CD4-positive, alpha-beta T cell (primary cell): ENCODE measurements at regions not wholly inside any gene's neighbourhood (a gene's known extent, or its start where the extent isn't known, plus 50 kb on each side); places are given as distances from the start of the nearest gene placed in this dataset.
A peak's percentile ranks its signal among the peaks of the same experiment; 100 is the strongest.
"Not testable (repeated sequence)": the region's sequence is repeated elsewhere in the genome, so short reads cannot be mapped to it uniquely, and the experiment has no call there.

ENCODE experiments used
- ATAC-seq: fragments of 200-7000 bp; cut with Tn5 transposase; one replicate; pipeline ENCODE4 v1.10.0; 2022; ENCODE audit warnings: mild to moderate bottlenecking; ENCODE audit not compliant: poor library complexity
- CTCF ChIA-PET: fragments of 350-600 bp; sonication (Branson Sonifier 250); formaldehyde crosslinking; loops from one replicate; lab custom pipeline; 2021; ENCODE audit warnings: antibody characterized with exemption, inconsistent platforms; lab: Charles Lee
- POLR2A ChIA-PET: fragments of 350-600 bp; sonication (Branson Sonifier 250); formaldehyde crosslinking; loops from one replicate; lab custom pipeline; 2021; ENCODE audit warnings: antibody characterized with exemption, inconsistent platforms; lab: Charles Lee
- DNase-seq, 14 experiments: peaks; one replicate each; pipeline ENCODE4 v3.0.0-alpha.2; 2013 to 2020; ENCODE audit warnings: mixed read lengths in 2 of 14
- H3K27ac ChIP-seq, 2 donors: one replicate each; pipeline versions ENCODE4 v1.5.1 to v1.7.0; 2013; ENCODE audit warnings: low read length in 2 of 2, low read depth in 1 of 2, mild to moderate bottlenecking in 1 of 2
- H3K27me3 ChIP-seq, 2 experiments: 1 replicate in 1 of 2; 2 replicates in 1 of 2; pipeline versions ENCODE4 v1.6.1 to v1.7.0; 2013; ENCODE audit warnings: low read length in 2 of 2, control low read depth in 1 of 2, mild to moderate bottlenecking in 1 of 2, moderate library complexity in 1 of 2; ENCODE audit not compliant: insufficient read depth in 2 of 2, control insufficient read depth in 1 of 2
- H3K36me3 ChIP-seq: one replicate; pipeline ENCODE4 v1.6.1; 2013; ENCODE audit warnings: low read length, control low read depth; ENCODE audit not compliant: insufficient read depth
- H3K4me1 ChIP-seq: one replicate; pipeline ENCODE4 v1.6.1; 2013; ENCODE audit warnings: low read length, control low read depth; ENCODE audit not compliant: insufficient read depth
- H3K4me3 ChIP-seq: one replicate; pipeline ENCODE4 v1.5.1; 2013; ENCODE audit warnings: mild to moderate bottlenecking, low read length, moderate library complexity
- H3K9me3 ChIP-seq, 2 experiments: 1 replicate in 1 of 2; 2 replicates in 1 of 2; pipeline versions ENCODE4 v1.6.1 to v1.7.0; 2013; ENCODE audit warnings: low read length in 2 of 2, mild to moderate bottlenecking in 2 of 2, control low read depth in 1 of 2, moderate library complexity in 1 of 2; ENCODE audit not compliant: control insufficient read depth in 1 of 2, insufficient read depth in 1 of 2
- H3K27ac Mint-ChIP-seq: one replicate; pipeline ENCODE4 v1.8.0; 2020; ENCODE audit warnings: mixed read lengths
- H3K27me3 Mint-ChIP-seq: one replicate; pipeline ENCODE4 v1.8.0; 2021; ENCODE audit warnings: mixed read lengths
- H3K36me3 Mint-ChIP-seq: one replicate; pipeline ENCODE4 v1.8.0; 2021; ENCODE audit warnings: low read depth, mixed read lengths
- H3K4me1 Mint-ChIP-seq: one replicate; pipeline ENCODE4 v1.8.0; 2021; ENCODE audit warnings: low read depth, mixed read lengths
- H3K4me3 Mint-ChIP-seq: one replicate; pipeline ENCODE4 v1.8.0; 2020; ENCODE audit warnings: mild to moderate bottlenecking, mixed read lengths
- H3K9me3 Mint-ChIP-seq: one replicate; pipeline ENCODE4 v1.8.0; 2020; ENCODE audit warnings: mixed read lengths
- intact Hi-C, 2 experiments: fragments of 100-400 bp; cut with DNase I in 1 of 2; cut with micrococcal nuclease in 1 of 2; formaldehyde crosslinking; loops; one replicate each; pipeline versions ENCODE4 v1.15.1 to v1.9.0; 2023 to 2025; cut with DNase I, micrococcal nuclease
- TF ChIP-seq, protein P1 (sequence below): fragments of 200-600 bp; IDR thresholded peaks from one replicate; pipeline ENCODE4 v1.8.0; 2022; ENCODE audit warnings: antibody characterized with exemption, mild to moderate bottlenecking

GRCh38 chr6:27139756-27140579 is 107.5 kb upstream of the PRSS16 start:
- no peaks in the 10 kb centered on the region for H3K9me3 Mint-ChIP-seq
- peak overlapping the region; percentile 95 for H3K4me3 Mint-ChIP-seq
- H3K27ac Mint-ChIP-seq = peak overlapping the region; percentile 95
- H3K4me3 ChIP-seq = peak overlapping the region; percentile 80
- CTCF ChIA-PET = interaction anchor here (0.9 to 2.1 kb wide), 1 partner anchor 13 kb away, joined by 4 to 8 read pairs; no protein-coding TSS in a partner anchor
- H3K4me1 Mint-ChIP-seq = peaks cover 47% of the 10 kb centered on the region
- H3K36me3 Mint-ChIP-seq = peaks cover 6% of the 10 kb centered on the region
- intact Hi-C loops = loop anchor here (5.0 to 10.0 kb wide), 6 partner anchors 825 to 1115 kb away; a partner anchor contains a TSS
- H3K9me3 ChIP-seq = no peaks in the 10 kb centered on the region
- H3K36me3 ChIP-seq = no peaks in the 10 kb centered on the region
- peaks cover 13% of the 10 kb centered on the region for H3K4me1 ChIP-seq
- POLR2A ChIA-PET = interaction anchor here (0.6 to 2.5 kb wide), 16 partner anchors 7 to 1756 kb away, joined by 3 to 15 read pairs (median 4); a partner anchor contains a TSS
- no peaks in the 10 kb centered on the region for H3K27me3 Mint-ChIP-seq
- H3K27me3 ChIP-seq = no peaks in the 10 kb centered on the region
- ATAC-seq (no peak), DNase-seq (peak in 2 of 14 experiments; percentile 33 to 37)
- peak overlapping the region; percentile 89 to 90 for H3K27ac ChIP-seq
- TF ChIP-seq, protein P1, sequence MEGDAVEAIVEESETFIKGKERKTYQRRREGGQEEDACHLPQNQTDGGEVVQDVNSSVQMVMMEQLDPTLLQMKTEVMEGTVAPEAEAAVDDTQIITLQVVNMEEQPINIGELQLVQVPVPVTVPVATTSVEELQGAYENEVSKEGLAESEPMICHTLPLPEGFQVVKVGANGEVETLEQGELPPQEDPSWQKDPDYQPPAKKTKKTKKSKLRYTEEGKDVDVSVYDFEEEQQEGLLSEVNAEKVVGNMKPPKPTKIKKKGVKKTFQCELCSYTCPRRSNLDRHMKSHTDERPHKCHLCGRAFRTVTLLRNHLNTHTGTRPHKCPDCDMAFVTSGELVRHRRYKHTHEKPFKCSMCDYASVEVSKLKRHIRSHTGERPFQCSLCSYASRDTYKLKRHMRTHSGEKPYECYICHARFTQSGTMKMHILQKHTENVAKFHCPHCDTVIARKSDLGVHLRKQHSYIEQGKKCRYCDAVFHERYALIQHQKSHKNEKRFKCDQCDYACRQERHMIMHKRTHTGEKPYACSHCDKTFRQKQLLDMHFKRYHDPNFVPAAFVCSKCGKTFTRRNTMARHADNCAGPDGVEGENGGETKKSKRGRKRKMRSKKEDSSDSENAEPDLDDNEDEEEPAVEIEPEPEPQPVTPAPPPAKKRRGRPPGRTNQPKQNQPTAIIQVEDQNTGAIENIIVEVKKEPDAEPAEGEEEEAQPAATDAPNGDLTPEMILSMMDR = no peak

GRCh38 chr6:27140999-27141528 is 106.4 kb upstream of the PRSS16 start:
- peaks cover 47% of the 10 kb centered on the region for H3K4me1 Mint-ChIP-seq
- TF ChIP-seq, protein P1 = no peak
- CTCF ChIA-PET = interaction anchor here (0.9 kb wide), 1 partner anchor 14 kb away, joined by 4 read pairs; no protein-coding TSS in a partner anchor

DNA sequence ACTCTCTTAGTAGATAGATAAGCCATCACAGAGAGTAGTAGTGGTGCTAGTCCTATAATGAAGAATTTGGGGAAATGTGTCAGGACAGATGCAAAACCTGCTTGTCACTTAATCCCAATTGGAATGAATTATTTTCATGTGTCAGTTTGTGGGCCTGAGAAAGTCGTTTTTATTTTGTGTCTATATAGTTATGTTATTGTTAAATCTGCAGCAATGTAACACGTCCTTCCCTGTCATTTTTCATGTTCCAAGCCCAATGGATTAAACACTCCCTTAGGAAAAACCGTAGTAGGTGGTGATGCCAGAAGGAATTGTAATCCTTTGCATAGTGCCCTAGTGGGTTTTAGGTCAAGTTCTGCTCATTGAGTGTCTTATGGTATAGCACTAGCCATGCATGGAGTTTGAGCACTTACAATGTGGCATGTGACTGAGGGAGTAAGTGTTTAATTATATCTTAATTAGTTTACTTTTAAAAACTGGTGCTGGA is 105.9 kb upstream of the PRSS16 start:
- H3K27ac ChIP-seq = no peak overlapping the region
- POLR2A ChIA-PET = no interaction called here
- intact Hi-C loops = loop anchor here in 1 of 2 experiments (5.0 kb wide), 1 partner anchor 1019 kb away; a partner anchor contains a TSS

More at GRCh38 chr6:27140999-27141528, 106.4 kb upstream of the PRSS16 start:
- no peaks in the 10 kb centered on the region for H3K27me3 ChIP-seq
- ATAC-seq = no peak
- DNase-seq = no peak
- H3K4me3 ChIP-seq = peak overlapping the region; percentile 19
- intact Hi-C loops = loop anchor here in 1 of 2 experiments (5.0 kb wide), 1 partner anchor 1019 kb away; a partner anchor contains a TSS
- Mint-ChIP-seq H3K9me3 (no peaks in the 10 kb centered on the region), H3K4me3 (peak overlapping the region; percentile 81), H3K36me3 (peaks cover 6% of the 10 kb centered on the region), H3K27me3 (no peaks in the 10 kb centered on the region), H3K27ac (peak overlapping the region; percentile 95)
- H3K4me1 ChIP-seq = peaks cover 13% of the 10 kb centered on the region
- H3K27ac ChIP-seq = no peak overlapping the region
- H3K36me3 ChIP-seq = no peaks in the 10 kb centered on the region
- POLR2A ChIA-PET = no interaction called here
- H3K9me3 ChIP-seq = no peaks in the 10 kb centered on the region

GRCh38 chr6:27143020-27143388 is 104.5 kb upstream of the PRSS16 start:
- H3K27me3 ChIP-seq, H3K9me3 Mint-ChIP-seq, ATAC-seq, H3K27ac Mint-ChIP-seq, DNase-seq, H3K36me3 ChIP-seq, H3K9me3 ChIP-seq, H3K36me3 Mint-ChIP-seq, H3K4me3 ChIP-seq, H3K27me3 Mint-ChIP-seq, H3K27ac ChIP-seq: not testable (repeated sequence)
- Mint-ChIP-seq H3K4me3 (peak overlapping the region; percentile 71), H3K4me1 (peaks cover 46% of the 10 kb centered on the region)
- H3K4me1 ChIP-seq = peaks cover 23% of the 10 kb centered on the region
- intact Hi-C loops = loop anchor here in 1 of 2 experiments (5.0 kb wide), 1 partner anchor 1021 kb away; a partner anchor contains a TSS
- POLR2A ChIA-PET = interaction anchor here (0.8 to 10.2 kb wide), 10 partner anchors 10 to 1019 kb away, joined by 3 to 534 read pairs (median 4); a partner anchor contains a TSS
- CTCF ChIA-PET = interaction anchor here (1.5 kb wide), 1 partner anchor 9 kb away, joined by 4 read pairs; no protein-coding TSS in a partner anchor

More for the DNA sequence above, 105.9 kb upstream of the PRSS16 start:
- TF ChIP-seq, protein P1 = no peak
- no peak for DNase-seq
- Histone ChIP-seq H3K27me3 (no peaks in the 10 kb centered on the region), H3K36me3 (no peaks in the 10 kb centered on the region), H3K4me3 (no peak overlapping the region), H3K9me3 (no peaks in the 10 kb centered on the region), H3K4me1 (peaks cover 13% of the 10 kb centered on the region)
- no peak for ATAC-seq
- Mint-ChIP-seq H3K9me3 (no peaks in the 10 kb centered on the region), H3K36me3 (peaks cover 6% of the 10 kb centered on the region), H3K27ac (peak overlapping the region; percentile 95), H3K4me1 (peaks cover 47% of the 10 kb centered on the region), H3K27me3 (no peaks in the 10 kb centered on the region), H3K4me3 (peak overlapping the region; percentile 81)
- CTCF ChIA-PET = no interaction called here
